ENCODE measurements at regions not wholly inside any gene's neighbourhood (a gene's known extent, or its start where the extent isn't known, plus 50 kb on each side); places are given as distances from the start of the nearest gene placed in this dataset.
A peak's percentile ranks its signal among the peaks of the same experiment; 100 is the strongest.

GRCh38 chr7:113408999-113409398 is 290.6 kb upstream of the SMIM30 start:
- Histone ChIP-seq H3K27ac (no peak overlapping the region), H3K4me3 (no peak overlapping the region), H3K9me3 (no peaks in the 10 kb centered on the region), H3K36me3 (no peaks in the 10 kb centered on the region), H3K4me1 (no peaks in the 10 kb centered on the region), H3K27me3 (no peaks in the 10 kb centered on the region)
- intact Hi-C loops (cut with DNase I), result no loop called here
- no peak for DNase-seq
- WGBS, 2 donors, result 33 to 36% methylated on average over 1 of the region's 1 CpG
- TF ChIP-seq CTCF (IDR thresholded peaks at IDR 0.05) (no peak), POLR2A (IDR thresholded peaks at IDR 0.05) (no peak)

GRCh38 chr7:113405296-113406056 is 287.1 kb upstream of the SMIM30 start:
- TF ChIP-seq CTCF (IDR thresholded peaks at IDR 0.05) (no peak), POLR2A (IDR thresholded peaks at IDR 0.05) (no peak)
- no peak for DNase-seq
- H3K4me1 ChIP-seq, result no peaks in the 10 kb centered on the region
- intact Hi-C loops (cut with DNase I), result no loop called here
- H3K9me3 ChIP-seq, result no peaks in the 10 kb centered on the region
- no peaks in the 10 kb centered on the region for H3K27me3 ChIP-seq
- H3K4me3 ChIP-seq, result no peak overlapping the region
- 88 to 92% methylated on average over 4 of the region's 4 CpGs for WGBS, 2 donors
- H3K27ac ChIP-seq, result no peak overlapping the region
- no peaks in the 10 kb centered on the region for H3K36me3 ChIP-seq

GRCh38 chr7:113404245-113404644 is 285.9 kb upstream of the SMIM30 start:
- no peaks in the 10 kb centered on the region for H3K4me1 ChIP-seq
- H3K36me3 ChIP-seq, result no peaks in the 10 kb centered on the region
- DNase-seq, result no peak
- H3K4me3 ChIP-seq, result no peak overlapping the region
- WGBS, 2 donors, result 69% methylated on average over 8 of the region's 8 CpGs
- intact Hi-C loops (cut with DNase I), result no loop called here
- no peaks in the 10 kb centered on the region for H3K9me3 ChIP-seq
- no peak overlapping the region for H3K27ac ChIP-seq
- peak in 1 of 6 experiments; percentile 13 for TF ChIP-seq CTCF (IDR thresholded peaks at IDR 0.05)
- TF ChIP-seq POLR2A (IDR thresholded peaks at IDR 0.05), result no peak
- H3K27me3 ChIP-seq, result no peaks in the 10 kb centered on the region

GRCh38 chr7:113402482-113402881 is 284.1 kb upstream of the SMIM30 start:
- no peaks in the 10 kb centered on the region for H3K36me3 ChIP-seq
- no peak for DNase-seq
- TF ChIP-seq POLR2A (IDR thresholded peaks at IDR 0.05), result no peak
- TF ChIP-seq CTCF (IDR thresholded peaks at IDR 0.05), result no peak
- no peak overlapping the region for H3K4me3 ChIP-seq
- no peaks in the 10 kb centered on the region for H3K27me3 ChIP-seq
- intact Hi-C loops (cut with DNase I), result no loop called here
- H3K4me1 ChIP-seq, result no peaks in the 10 kb centered on the region
- no peaks in the 10 kb centered on the region for H3K9me3 ChIP-seq
- no peak overlapping the region for H3K27ac ChIP-seq

GRCh38 chr7:113402005-113402404 is 283.7 kb upstream of the SMIM30 start:
- intact Hi-C loops (cut with DNase I), result no loop called here

More at GRCh38 chr7:113402005-113402404, 283.7 kb upstream of the SMIM30 start:
- H3K27ac ChIP-seq, result no peak overlapping the region
- no peak for TF ChIP-seq CTCF (IDR thresholded peaks at IDR 0.05)
- no peak for TF ChIP-seq POLR2A (IDR thresholded peaks at IDR 0.05)
- WGBS, 2 donors, result 48 to 54% methylated on average over 2 of the region's 2 CpGs
- H3K27me3 ChIP-seq, result no peaks in the 10 kb centered on the region
- H3K4me1 ChIP-seq, result no peaks in the 10 kb centered on the region
- H3K4me3 ChIP-seq, result no peak overlapping the region
- no peaks in the 10 kb centered on the region for H3K9me3 ChIP-seq
- H3K36me3 ChIP-seq, result no peaks in the 10 kb centered on the region
- no peak for DNase-seq

Data from esophagus squamous epithelium (tissue), 5 donors.